ENCODE measurements at regions not wholly inside any gene's neighbourhood (a gene's known extent, or its start where the extent isn't known, plus 50 kb on each side); places are given as distances from the start of the nearest gene placed in this dataset.

- Mint-ChIP-seq H3K9me3 (ENCODE audit: unreplicated experiment) (no peaks in the 10 kb centered on the region), H3K27ac (ENCODE audit: unreplicated experiment) (no peak overlapping the region), H3K36me3 (ENCODE audit: unreplicated experiment) (no peaks in the 10 kb centered on the region), H3K4me3 (ENCODE audit: unreplicated experiment) (no peak overlapping the region), H3K27me3 (ENCODE audit: unreplicated experiment) (no peaks in the 10 kb centered on the region), H3K4me1 (ENCODE audit: low read depth, unreplicated experiment) (no peaks in the 10 kb centered on the region)
- no peak for DNase-seq
- TF ChIP-seq CTCF (IDR thresholded peaks at IDR 0.05; ENCODE audit: partially characterized antibody, unreplicated experiment): no peak
Observed at GRCh38 chr17:71516149-71516548, 604.7 kb upstream of the SOX9 start.

DNA sequence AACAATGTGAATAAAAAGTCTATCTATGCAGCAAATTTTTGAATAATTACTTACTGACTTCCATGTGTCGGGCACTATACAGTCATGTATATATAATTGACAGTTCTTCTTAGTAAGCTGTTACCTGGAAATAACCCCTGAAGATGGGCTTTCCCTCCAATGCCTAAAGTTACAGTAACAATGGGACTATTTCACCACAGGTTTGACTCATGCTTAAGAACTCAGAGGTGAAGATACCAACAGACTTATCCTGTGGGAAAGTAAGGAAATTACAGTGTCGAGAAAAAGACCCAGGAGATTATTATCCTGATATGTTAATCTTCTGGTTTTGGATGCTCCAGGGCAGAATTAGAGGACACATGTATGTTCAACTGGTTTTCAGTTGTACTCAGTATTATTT is 601.5 kb upstream of the SOX9 start:
- Mint-ChIP-seq H3K4me1 (ENCODE audit: low read depth, unreplicated experiment) (no peaks in the 10 kb centered on the region), H3K4me3 (ENCODE audit: unreplicated experiment) (no peak overlapping the region), H3K27me3 (ENCODE audit: unreplicated experiment) (no peaks in the 10 kb centered on the region), H3K36me3 (ENCODE audit: unreplicated experiment) (no peaks in the 10 kb centered on the region), H3K9me3 (ENCODE audit: unreplicated experiment) (no peaks in the 10 kb centered on the region), H3K27ac (ENCODE audit: unreplicated experiment) (no peak overlapping the region)
- DNase-seq: no peak
- no peak for TF ChIP-seq CTCF (IDR thresholded peaks at IDR 0.05; ENCODE audit: partially characterized antibody, unreplicated experiment)

GRCh38 chr17:71521724-71522123 is 599.1 kb upstream of the SOX9 start:
- Mint-ChIP-seq H3K9me3 (ENCODE audit: unreplicated experiment) (no peaks in the 10 kb centered on the region), H3K27me3 (ENCODE audit: unreplicated experiment) (no peaks in the 10 kb centered on the region), H3K36me3 (ENCODE audit: unreplicated experiment) (no peaks in the 10 kb centered on the region), H3K27ac (ENCODE audit: unreplicated experiment) (no peak overlapping the region), H3K4me3 (ENCODE audit: unreplicated experiment) (no peak overlapping the region), H3K4me1 (ENCODE audit: low read depth, unreplicated experiment) (no peaks in the 10 kb centered on the region)
- DNase-seq: no peak
- no peak for TF ChIP-seq CTCF (IDR thresholded peaks at IDR 0.05; ENCODE audit: partially characterized antibody, unreplicated experiment)

DNA sequence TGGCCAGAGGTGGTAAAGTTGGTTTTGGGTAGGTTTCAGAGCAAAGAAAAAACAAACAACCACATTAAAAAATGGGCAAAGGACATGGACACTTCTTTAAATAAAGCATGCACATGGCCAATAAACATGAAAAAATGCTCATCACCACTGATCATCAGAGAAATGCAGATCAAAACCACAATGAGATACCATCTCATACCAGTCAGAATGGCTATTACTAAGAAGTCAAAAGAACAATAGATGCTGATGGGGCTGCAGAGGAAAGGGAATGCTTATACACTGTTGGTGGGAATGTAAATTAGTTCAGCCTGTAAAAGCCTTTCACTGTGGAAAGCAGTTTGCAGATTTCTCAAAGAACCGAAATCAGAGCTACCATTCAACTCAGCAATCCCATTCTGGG is 598.4 kb upstream of the SOX9 start:
- no peak for TF ChIP-seq CTCF (IDR thresholded peaks at IDR 0.05; ENCODE audit: partially characterized antibody, unreplicated experiment)
- H3K4me3 Mint-ChIP-seq (ENCODE audit: unreplicated experiment): no peak overlapping the region

DNA sequence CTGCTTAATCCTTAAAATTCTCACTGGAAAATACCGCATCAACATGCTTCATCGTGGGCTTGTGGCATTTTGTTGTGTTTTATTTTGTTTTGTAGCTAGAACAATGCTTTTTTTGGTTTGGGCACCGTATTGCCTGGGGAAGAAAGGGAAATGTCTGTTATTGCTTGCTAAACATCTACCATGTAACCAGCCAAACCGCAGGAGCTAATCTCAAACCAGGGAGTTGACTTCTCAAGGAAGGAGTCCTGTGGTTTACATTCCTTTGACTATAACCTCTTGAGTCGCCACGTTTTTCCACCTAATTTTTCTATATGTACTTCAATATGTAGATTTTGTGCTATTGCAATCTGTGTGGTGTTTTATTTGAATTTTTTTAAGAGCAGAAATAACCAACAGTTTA is 593.5 kb upstream of the SOX9 start:
- no peak overlapping the region for H3K4me3 Mint-ChIP-seq (ENCODE audit: unreplicated experiment)
- H3K9me3 Mint-ChIP-seq (ENCODE audit: unreplicated experiment): no peaks in the 10 kb centered on the region
- no peak for TF ChIP-seq CTCF (IDR thresholded peaks at IDR 0.05; ENCODE audit: partially characterized antibody, unreplicated experiment)
- no peaks in the 10 kb centered on the region for H3K36me3 Mint-ChIP-seq (ENCODE audit: unreplicated experiment)
- no peak overlapping the region for H3K27ac Mint-ChIP-seq (ENCODE audit: unreplicated experiment)
- no peaks in the 10 kb centered on the region for H3K4me1 Mint-ChIP-seq (ENCODE audit: low read depth, unreplicated experiment)
- no peaks in the 10 kb centered on the region for H3K27me3 Mint-ChIP-seq (ENCODE audit: unreplicated experiment)
- DNase-seq: no peak

More for the DNA sequence above, 598.4 kb upstream of the SOX9 start:
- Mint-ChIP-seq H3K9me3 (ENCODE audit: unreplicated experiment) (no peaks in the 10 kb centered on the region), H3K4me1 (ENCODE audit: low read depth, unreplicated experiment) (no peaks in the 10 kb centered on the region), H3K36me3 (ENCODE audit: unreplicated experiment) (no peaks in the 10 kb centered on the region), H3K27ac (ENCODE audit: unreplicated experiment) (no peak overlapping the region), H3K27me3 (ENCODE audit: unreplicated experiment) (no peaks in the 10 kb centered on the region)
- DNase-seq: no peak

All from glutamatergic neuron (in vitro differentiated cells).